AG09309 (cell line): ENCODE measurements at regions not wholly inside any gene's neighbourhood (a gene's known extent, or its start where the extent isn't known, plus 50 kb on each side); places are given as distances from the start of the nearest gene placed in this dataset.

Experiments used
- DNase-seq: peaks from one replicate; pipeline ENCODE4 v3.0.0-alpha.2; 2010; ENCODE audit warnings: low read depth
- H3K4me3 ChIP-seq: 2 replicates; pipeline ENCODE4 v1.5.1; 2011; ENCODE audit warnings: mild to moderate bottlenecking, low read depth, low read length, moderate library complexity; ENCODE audit not compliant: control insufficient read depth
- TF ChIP-seq, protein P1 (sequence below): IDR thresholded peaks from 2 replicates; pipeline ENCODE4 v1.5.1; 2011; ENCODE audit warnings: mild to moderate bottlenecking, low read depth, low read length, inconsistent platforms; ENCODE audit not compliant: insufficient read depth, control insufficient read depth; ENCODE audit errors: missing control alignments

DNA sequence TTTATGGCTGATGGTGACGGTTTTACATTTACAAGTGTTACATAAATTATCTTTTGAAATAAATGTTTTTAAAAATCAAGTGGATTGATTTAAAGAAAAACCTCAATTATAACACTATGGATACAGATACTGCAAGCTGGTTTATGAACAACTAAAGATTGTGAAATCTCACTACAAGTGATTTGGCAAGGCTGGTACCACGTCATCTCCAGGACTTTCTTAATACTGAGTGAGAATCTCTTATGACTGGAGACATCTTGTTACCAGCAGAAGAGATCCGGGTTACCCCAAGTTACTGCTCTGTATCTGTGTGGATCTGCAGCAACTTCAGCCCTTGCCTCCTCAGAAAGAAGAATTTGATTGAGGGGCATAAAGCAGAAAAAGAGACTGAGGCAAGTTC, 452.9 kb downstream of the MN1 start:
- DNase-seq: peak; percentile 47

DNA sequence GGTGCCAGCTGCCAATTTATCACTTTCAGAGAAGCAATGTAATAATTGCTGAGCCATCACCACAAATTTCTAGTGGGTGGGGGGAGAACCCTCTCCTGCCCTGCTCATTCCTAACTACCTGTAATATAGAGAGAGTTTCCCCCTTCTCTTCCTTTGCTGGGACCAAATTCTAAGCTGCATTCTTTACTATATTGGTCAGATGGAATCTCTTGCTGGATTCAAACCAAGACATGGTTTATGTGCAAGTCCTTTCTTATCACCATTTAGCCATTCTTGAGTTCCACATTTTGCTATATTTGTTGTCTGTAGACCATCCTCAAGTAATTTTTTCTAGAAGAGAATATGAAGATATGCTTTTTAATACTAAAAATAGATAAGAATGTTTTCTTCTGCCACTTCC, 452.1 kb downstream of the MN1 start:
- TF ChIP-seq, protein P1, sequence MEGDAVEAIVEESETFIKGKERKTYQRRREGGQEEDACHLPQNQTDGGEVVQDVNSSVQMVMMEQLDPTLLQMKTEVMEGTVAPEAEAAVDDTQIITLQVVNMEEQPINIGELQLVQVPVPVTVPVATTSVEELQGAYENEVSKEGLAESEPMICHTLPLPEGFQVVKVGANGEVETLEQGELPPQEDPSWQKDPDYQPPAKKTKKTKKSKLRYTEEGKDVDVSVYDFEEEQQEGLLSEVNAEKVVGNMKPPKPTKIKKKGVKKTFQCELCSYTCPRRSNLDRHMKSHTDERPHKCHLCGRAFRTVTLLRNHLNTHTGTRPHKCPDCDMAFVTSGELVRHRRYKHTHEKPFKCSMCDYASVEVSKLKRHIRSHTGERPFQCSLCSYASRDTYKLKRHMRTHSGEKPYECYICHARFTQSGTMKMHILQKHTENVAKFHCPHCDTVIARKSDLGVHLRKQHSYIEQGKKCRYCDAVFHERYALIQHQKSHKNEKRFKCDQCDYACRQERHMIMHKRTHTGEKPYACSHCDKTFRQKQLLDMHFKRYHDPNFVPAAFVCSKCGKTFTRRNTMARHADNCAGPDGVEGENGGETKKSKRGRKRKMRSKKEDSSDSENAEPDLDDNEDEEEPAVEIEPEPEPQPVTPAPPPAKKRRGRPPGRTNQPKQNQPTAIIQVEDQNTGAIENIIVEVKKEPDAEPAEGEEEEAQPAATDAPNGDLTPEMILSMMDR: no peak
- no peak for DNase-seq

More for the DNA sequence above, 452.9 kb downstream of the MN1 start:
- no peak overlapping the region for H3K4me3 ChIP-seq
- TF ChIP-seq, protein P1: no peak

DNA sequence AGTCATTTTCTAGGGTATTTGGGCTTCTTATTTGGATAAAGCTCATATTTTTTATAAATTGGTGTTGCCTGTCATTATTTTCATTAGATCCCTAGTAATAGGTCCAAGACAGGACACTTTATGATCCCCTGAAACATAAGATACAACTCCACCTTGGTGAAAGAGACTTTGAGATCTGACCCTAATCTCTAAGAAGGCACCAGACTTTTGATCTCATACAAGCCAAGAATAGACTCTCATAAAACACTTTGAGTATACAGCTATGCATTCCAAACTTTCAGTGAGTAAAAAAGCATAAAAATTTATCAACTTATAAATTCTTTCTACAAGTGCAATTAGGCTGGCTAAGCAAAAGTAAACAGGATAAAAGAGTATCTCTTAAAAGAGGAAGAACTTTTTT, 451.2 kb downstream of the MN1 start:
- H3K4me3 ChIP-seq: no peak overlapping the region
- no peak for DNase-seq
- TF ChIP-seq, protein P1: no peak

More for the DNA sequence above, 452.1 kb downstream of the MN1 start:
- H3K4me3 ChIP-seq: no peak overlapping the region

DNA sequence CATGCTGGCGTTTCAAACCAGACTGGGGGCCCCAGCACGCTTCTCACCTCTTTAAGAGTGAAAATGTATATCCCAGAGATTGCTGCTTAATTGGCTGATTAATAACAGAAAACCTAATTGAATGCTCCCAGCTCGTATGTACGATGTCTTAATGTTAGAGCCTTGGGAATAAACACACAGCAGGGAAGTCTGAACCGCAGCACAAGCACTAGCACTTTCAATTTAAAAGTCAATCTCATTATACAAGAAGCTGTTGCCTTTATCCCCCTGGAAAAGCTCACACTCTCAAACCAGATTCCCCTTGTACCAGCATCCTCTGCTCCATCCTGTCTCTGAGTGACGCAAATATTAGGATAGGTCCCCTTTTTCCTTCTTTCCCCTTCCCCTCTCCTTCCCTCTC, 449.1 kb downstream of the MN1 start:
- no peak for DNase-seq
- H3K4me3 ChIP-seq: no peak overlapping the region
- TF ChIP-seq, protein P1: no peak

DNA sequence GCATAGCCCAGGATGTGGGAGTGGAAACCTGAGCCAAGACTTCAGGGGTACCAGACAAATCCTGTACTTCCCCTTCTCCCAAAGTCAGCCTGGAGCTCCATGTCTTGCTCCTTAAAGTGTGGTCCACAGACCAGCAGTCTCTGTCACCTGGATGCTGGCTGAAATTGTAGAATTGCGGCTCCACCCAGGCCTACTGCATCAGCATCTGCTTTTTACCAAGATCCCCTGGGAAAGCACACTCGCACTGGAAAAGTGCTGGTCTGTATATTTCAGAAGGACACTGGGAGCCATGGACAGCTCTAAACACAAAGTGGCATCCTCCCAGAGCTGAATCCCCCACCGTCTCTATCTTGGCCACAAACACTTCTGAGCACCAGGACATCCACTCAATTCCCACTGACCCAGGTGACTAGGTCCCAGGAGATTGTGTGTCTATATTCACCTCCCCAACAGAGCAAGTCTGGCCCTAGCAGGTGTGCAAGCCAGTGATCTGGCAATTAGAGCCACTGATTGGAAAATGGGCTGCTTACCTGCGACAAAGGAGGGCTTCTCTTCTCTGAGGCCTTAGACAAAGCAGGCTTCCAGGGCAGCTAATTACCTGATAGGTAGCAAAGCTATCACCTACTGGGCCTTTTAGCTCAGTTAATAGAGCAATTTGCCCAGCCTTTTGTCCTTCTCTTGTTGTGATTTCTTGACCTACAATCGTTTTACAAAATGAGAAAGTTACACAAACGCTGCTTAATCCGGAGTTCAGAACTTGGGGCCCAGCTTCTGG, 443.3 kb downstream of the MN1 start:
- no peak overlapping the region for H3K4me3 ChIP-seq
- TF ChIP-seq, protein P1: no peak
- DNase-seq: no peak

DNA sequence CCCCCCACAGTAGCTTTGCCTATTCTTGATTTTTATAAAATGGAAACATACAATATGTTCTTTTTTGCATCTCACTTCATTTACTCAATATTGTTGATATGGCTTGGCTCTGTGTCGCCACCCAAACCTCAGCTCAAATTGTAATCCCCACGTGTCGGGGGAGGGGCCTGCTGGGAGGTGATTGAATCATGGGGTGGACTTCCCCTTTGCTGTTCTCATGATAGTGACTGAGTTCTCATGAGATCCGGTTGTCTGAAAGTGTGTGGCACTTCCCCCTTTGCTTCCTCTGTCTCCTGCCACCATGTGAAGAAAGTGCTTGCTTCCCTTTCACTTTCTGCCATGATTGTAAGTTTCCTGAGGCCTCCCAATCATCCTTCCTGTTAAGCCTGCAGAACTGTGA, 431.3 kb downstream of the MN1 start:
- no peak for DNase-seq
- H3K4me3 ChIP-seq: no peak overlapping the region
- TF ChIP-seq, protein P1: no peak
